ENCODE measurements at regions not wholly inside any gene's neighbourhood (a gene's known extent, or its start where the extent isn't known, plus 50 kb on each side); places are given as distances from the start of the nearest gene placed in this dataset.

- no peak overlapping the region for H3K4me3 ChIP-seq (replicated peaks in 1 of 3; ENCODE audit: insufficient read depth in 1 of 3, low read depth in 1 of 3, low read length in 3 of 3)
- no peak overlapping the region for H3K4me2 ChIP-seq (ENCODE audit: insufficient read depth, low read length)
- H3K27me3 ChIP-seq (ENCODE audit: control insufficient read depth in 2 of 2, insufficient read depth in 2 of 2, low read length in 2 of 2) = no peaks in the 10 kb centered on the region
- TF ChIP-seq MAX (IDR thresholded peaks at IDR 0.05; ENCODE audit: insufficient read depth, insufficient read length) = no peak
- no peak for TF ChIP-seq CTCF (IDR thresholded peaks at IDR 0.05; ENCODE audit: extremely low read depth in 1 of 2, insufficient read depth in 1 of 2, low read depth in 1 of 2, low read length in 2 of 2)
- no peak for TF ChIP-seq MYC (IDR thresholded peaks at IDR 0.05; ENCODE audit: low read depth, low read length)
- no peak for TF ChIP-seq GATA2 (IDR thresholded peaks at IDR 0.05; ENCODE audit: insufficient read depth, insufficient read length, low read depth, low read length)
- no peak for TF ChIP-seq FOS (IDR thresholded peaks at IDR 0.05; ENCODE audit: borderline replicate concordance, insufficient read depth, low read length)
- no peak for TF ChIP-seq EZH2 (IDR thresholded peaks at IDR 0.05; ENCODE audit: borderline replicate concordance, low read depth, low read length, severe bottlenecking)
- TF ChIP-seq POLR2A (IDR thresholded peaks at IDR 0.05; ENCODE audit: low read depth, low read length) = no peak
- no peak for TF ChIP-seq JUN (IDR thresholded peaks at IDR 0.05; ENCODE audit: borderline replicate concordance, insufficient read depth, insufficient read length, low read depth)
- TF ChIP-seq POLR2AphosphoS5 (IDR thresholded peaks at IDR 0.05; ENCODE audit: insufficient read depth, low read depth, low read length) = no peak
- no peak overlapping the region for H3K27ac ChIP-seq (ENCODE audit: insufficient read depth, low read depth, low read length)
- H2AFZ ChIP-seq (ENCODE audit: low read depth, low read length) = no peak overlapping the region
- H4K20me1 ChIP-seq (replicated peaks; ENCODE audit: control insufficient read depth, extremely low read depth, insufficient read depth, low read length) = no peaks in the 10 kb centered on the region
- BruUV-seq (replicated peaks) = no TSS peak
- H3K9me3 ChIP-seq (replicated peaks; ENCODE audit: control insufficient read depth, insufficient read depth, low read length) = no peaks in the 10 kb centered on the region
- no peak for DNase-seq (ENCODE audit: low read depth, low spot score)
- dilution Hi-C loops (cut with MboI; ENCODE audit: extremely low pct_ligation_motif_present, low sequenced_read_pairs) (no loop called here), intact Hi-C loops (cut with micrococcal nuclease) (no loop called here)
- H3K4me1 ChIP-seq (ENCODE audit: control insufficient read depth, extremely low read depth, insufficient read depth, low read length) = no peaks in the 10 kb centered on the region
- POLR2A ChIA-PET = no interaction called here
- H3K36me3 ChIP-seq (ENCODE audit: control insufficient read depth in 2 of 2, extremely low read depth in 1 of 2, insufficient read depth in 2 of 2, low read length in 2 of 2) = no peaks in the 10 kb centered on the region
- no peak overlapping the region for H3K9ac ChIP-seq (replicated peaks; ENCODE audit: extremely low read depth, insufficient read depth, low read length)
- no peaks in the 10 kb centered on the region for H3K9me1 ChIP-seq (replicated peaks; ENCODE audit: control insufficient read depth, extremely low read depth, insufficient read depth, low read length)
- no peaks in the 10 kb centered on the region for H3K79me2 ChIP-seq (ENCODE audit: control insufficient read depth, insufficient read depth, low read length)
- CTCF ChIA-PET = no interaction called here
- no peak for FAIRE-seq
These were observed 803.8 kb upstream of the TSPY4 start for GRCh38 chrY:8533468-8533867.

Measured in endothelial cell of umbilical vein (primary cell).